GM18519 (cell line): ENCODE measurements at regions not wholly inside any gene's neighbourhood (a gene's known extent, or its start where the extent isn't known, plus 50 kb on each side); places are given as distances from the start of the nearest gene placed in this dataset.

Experiments used
- ATAC-seq: cut with Tn5 transposase; IDR thresholded peaks from one replicate; pipeline ENCODE4 v1.9.1; 2021; ENCODE audit warnings: mild to moderate bottlenecking, moderate library complexity; ENCODE audit not compliant: unreplicated experiment, low FRiP score

DNA sequence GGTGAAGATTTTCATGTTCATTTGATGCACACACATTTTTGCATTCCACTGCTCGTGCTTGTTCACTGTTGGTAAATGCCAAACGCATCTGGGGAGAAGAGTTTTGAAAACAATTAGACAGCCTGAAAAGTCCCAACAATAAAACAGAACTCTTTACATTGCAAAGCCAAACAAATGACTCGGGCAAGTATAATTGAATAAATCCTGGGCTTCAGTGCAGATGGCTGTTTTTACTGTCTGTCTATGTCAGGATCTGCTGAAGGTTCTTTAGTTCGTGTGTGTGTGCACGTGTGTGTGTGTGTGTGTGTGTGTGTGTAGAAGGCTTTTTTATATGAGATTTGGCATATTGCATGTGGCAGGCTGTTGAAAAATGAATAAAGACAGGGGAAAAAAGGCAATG lies 277.5 kb upstream of the CDIN1 start:
- no peak for ATAC-seq

DNA sequence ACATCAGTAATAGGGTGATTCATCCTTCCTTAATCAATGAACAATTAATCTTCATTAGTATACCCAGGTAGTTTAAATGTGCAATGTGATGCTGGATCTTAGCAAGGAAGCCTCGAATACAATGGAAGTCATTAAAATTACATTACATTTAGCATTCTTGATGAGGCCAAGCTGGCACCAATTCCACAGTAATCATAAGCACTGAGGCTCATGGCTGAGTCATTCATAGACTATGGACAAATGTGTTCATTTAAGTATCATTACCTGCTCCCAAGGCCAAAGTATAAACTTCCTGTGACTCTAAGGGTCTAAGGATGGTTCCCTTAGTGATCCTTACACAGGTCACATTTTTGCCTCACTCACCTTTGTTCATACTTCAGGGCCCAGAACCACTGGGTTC lies 266.4 kb upstream of the CDIN1 start:
- ATAC-seq: no peak

GRCh38 chr15:36313736-36314280 lies 265.6 kb upstream of the CDIN1 start:
- no peak for ATAC-seq

DNA sequence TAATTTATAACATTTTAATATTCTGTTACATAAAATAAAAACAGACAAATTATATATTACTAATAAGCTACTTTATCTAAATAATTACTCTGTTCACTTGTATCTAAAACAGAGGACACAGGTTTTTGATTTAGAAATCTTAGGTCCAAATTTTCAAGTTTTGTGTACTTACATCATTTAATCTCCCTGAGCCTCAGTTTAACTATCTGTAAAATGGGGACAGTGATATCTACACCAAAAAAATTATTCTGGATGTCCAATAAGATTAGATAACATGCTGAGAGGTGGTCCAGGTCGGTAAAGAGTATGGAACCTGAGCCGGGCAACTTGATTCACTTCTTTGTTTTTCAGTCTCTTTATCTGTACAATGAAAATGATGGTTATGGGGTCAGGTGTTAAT lies 263.8 kb upstream of the CDIN1 start:
- no peak for ATAC-seq

GRCh38 chr15:36323615-36324014 lies 255.8 kb upstream of the CDIN1 start:
- no peak for ATAC-seq

GRCh38 chr15:36325206-36325605 lies 254.2 kb upstream of the CDIN1 start:
- ATAC-seq: no peak

GRCh38 chr15:36329592-36329991 lies 249.8 kb upstream of the CDIN1 start:
- no peak for ATAC-seq

- no peak for ATAC-seq
Observed at GRCh38 chr15:36330598-36330997, 248.8 kb upstream of the CDIN1 start.

- ATAC-seq: no peak
Observed at GRCh38 chr15:36331531-36332275, 247.7 kb upstream of the CDIN1 start.

- no peak for ATAC-seq
Observed at GRCh38 chr15:36332301-36332700, 247.1 kb upstream of the CDIN1 start.

- ATAC-seq: no peak
Observed at GRCh38 chr15:36332896-36333295, 246.5 kb upstream of the CDIN1 start.

- ATAC-seq: no peak
Observed at GRCh38 chr15:36334059-36334458, 245.4 kb upstream of the CDIN1 start.

GRCh38 chr15:36335224-36335623 lies 244.2 kb upstream of the CDIN1 start:
- ATAC-seq: no peak

DNA sequence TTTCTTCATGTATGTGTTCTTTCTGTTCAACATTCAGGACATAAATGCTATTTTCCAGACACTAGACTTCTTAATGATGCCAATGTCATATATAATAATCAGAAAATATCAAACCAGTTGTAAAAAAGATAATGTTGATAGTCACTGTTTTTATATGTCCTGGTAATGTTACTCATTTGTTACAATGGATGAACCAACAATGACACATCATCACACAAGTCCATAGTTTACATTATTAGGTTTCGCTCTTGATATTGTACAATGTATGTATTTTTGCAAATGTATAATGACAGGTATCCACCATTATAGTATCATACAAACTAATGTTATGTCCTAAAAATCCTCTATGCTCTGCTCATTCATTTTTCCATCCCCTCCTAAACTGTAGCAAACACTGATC lies 243.8 kb upstream of the CDIN1 start:
- ATAC-seq: no peak

GRCh38 chr15:36344887-36345286 lies 234.5 kb upstream of the CDIN1 start:
- ATAC-seq: no peak

GRCh38 chr15:36347272-36347858 lies 232.1 kb upstream of the CDIN1 start:
- no peak for ATAC-seq

- no peak for ATAC-seq
Observed at GRCh38 chr15:36356466-36356865, 223.0 kb upstream of the CDIN1 start.

DNA sequence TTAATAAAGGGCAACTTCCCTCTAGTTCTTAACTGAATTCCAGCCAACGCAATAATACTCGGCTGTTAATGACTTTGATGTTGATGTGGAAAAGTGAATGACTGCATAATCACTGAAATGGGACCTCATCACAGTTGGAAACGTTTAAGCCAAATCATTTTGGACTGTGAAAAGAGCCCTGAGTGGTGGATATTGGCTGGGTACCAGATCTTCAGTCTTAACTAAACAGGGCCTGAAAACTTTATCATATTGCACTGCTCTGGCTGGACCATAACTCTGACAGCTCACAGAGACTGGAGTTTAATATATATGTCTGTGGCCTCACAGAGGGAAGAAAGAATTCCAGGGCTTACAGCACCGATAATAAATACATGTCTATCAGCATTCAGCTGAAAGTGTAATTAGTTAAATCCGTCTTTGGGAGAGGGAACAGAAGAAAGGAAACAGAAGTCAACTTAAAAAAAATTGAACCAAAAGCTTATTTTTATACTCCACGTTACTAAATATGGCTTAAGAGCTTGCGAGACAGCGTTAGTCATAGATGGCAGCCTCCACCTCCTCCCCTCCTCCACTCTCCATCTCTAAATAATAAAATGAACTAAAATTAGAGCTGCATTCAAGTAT lies 222.3 kb upstream of the CDIN1 start:
- no peak for ATAC-seq

DNA sequence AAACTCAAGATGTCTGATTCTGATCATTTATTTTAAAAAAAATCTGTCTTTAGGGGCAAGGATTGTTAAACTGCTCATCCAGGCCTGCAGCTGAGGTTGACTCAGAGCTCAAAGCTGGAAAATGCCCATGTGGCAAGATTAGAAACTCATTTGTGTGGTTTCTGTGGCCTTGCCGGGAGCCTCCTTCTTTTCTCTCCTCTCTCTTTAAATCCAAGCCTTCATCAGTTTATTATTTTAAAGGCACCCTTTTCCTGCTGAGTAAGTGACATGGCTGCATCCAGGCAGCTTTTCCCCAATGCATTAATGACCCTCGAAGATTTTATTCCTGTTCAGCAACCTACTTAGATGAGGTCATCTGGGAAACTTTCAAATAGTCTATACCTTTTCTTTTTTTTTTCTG lies 221.3 kb upstream of the CDIN1 start:
- ATAC-seq: no peak

DNA sequence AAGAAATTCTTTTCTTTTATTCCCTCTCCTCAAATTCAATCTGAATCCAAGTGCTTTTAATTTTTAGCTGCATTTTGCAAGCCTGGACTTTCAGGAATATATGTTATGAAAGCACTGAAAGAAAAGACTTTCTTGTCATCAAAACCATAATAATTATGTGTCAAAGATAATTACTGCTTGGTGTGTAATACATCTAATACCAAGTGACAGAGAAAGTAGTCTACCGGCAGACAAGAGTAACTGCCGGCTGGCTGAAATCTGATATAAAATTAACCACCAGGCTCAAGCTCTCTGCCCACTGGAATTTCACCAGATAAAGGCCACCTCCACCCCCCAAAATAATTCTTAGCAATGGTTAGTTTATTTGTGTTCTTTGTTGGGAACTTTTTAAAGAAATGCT lies 220.9 kb upstream of the CDIN1 start:
- no peak for ATAC-seq

- no peak for ATAC-seq
Observed at GRCh38 chr15:36359286-36359685, 220.1 kb upstream of the CDIN1 start.
